CD4-positive, CD25-positive, alpha-beta regulatory T cell (primary cell): ENCODE measurements at regions not wholly inside any gene's neighbourhood (a gene's known extent, or its start where the extent isn't known, plus 50 kb on each side); places are given as distances from the start of the nearest gene placed in this dataset.

Experiments
- ATAC-seq, 2 donors: fragments of 150-1000 bp; cut with Tn5 transposase; one replicate each; pipeline ENCODE4 v1.10.0; 2021; ENCODE audit warnings: low read depth in 2 of 2, moderate number of reproducible peaks in 2 of 2, moderate library complexity in 1 of 2
- DNase-seq, 3 donors: peaks; one replicate each; pipeline versions ENCODE4 v3.0.0 to v3.0.0-alpha.2; 2012 to 2022; ENCODE audit warnings: mixed read lengths in 1 of 3
- H3K27ac ChIP-seq: one replicate; pipeline ENCODE4 v1.7.0; 2013; ENCODE audit warnings: mild to moderate bottlenecking, low read length; ENCODE audit not compliant: insufficient read depth, poor library complexity, severe bottlenecking
- H3K27me3 ChIP-seq: one replicate; pipeline ENCODE4 v1.7.0; 2013; ENCODE audit warnings: low read length; ENCODE audit not compliant: control insufficient read depth, insufficient read depth
- H3K36me3 ChIP-seq: one replicate; pipeline ENCODE4 v1.7.0; 2013; ENCODE audit warnings: mild to moderate bottlenecking, low read length, moderate library complexity; ENCODE audit not compliant: control insufficient read depth, insufficient read depth
- H3K4me1 ChIP-seq: 2 replicates; pipeline ENCODE4 v1.7.0; 2013; ENCODE audit warnings: mild to moderate bottlenecking, low read length; ENCODE audit not compliant: insufficient read depth, control insufficient read depth, poor library complexity, severe bottlenecking
- H3K4me3 ChIP-seq: one replicate; pipeline ENCODE4 v1.7.0; 2013; ENCODE audit warnings: low read depth, mild to moderate bottlenecking, low read length, moderate library complexity
- H3K9me3 ChIP-seq, 2 experiments: 1 replicate in 1 of 2; 2 replicates in 1 of 2; pipeline ENCODE4 v1.7.0; 2013; ENCODE audit warnings: low read length in 2 of 2, mild to moderate bottlenecking in 1 of 2, moderate library complexity in 1 of 2; ENCODE audit not compliant: control insufficient read depth in 2 of 2
- H3K27ac Mint-ChIP-seq, 3 donors: one replicate each; pipeline ENCODE4 v1.8.0; 2020 to 2022; ENCODE audit warnings: mild to moderate bottlenecking in 3 of 3, mixed read lengths in 3 of 3, moderate library complexity in 2 of 3
- H3K27me3 Mint-ChIP-seq: one replicate; pipeline ENCODE4 v1.8.0; 2022; ENCODE audit warnings: mild to moderate bottlenecking, mixed read lengths
- H3K36me3 Mint-ChIP-seq: one replicate; pipeline ENCODE4 v1.8.0; 2020; ENCODE audit warnings: mixed read lengths
- H3K4me1 Mint-ChIP-seq, 4 donors: one replicate each; pipeline ENCODE4 v1.8.0; 2020 to 2022; ENCODE audit warnings: mixed read lengths in 4 of 4, mild to moderate bottlenecking in 1 of 4
- H3K4me3 Mint-ChIP-seq, 4 donors: one replicate each; pipeline ENCODE4 v1.8.0; 2020 to 2022; ENCODE audit warnings: mild to moderate bottlenecking in 4 of 4, mixed read lengths in 4 of 4, moderate library complexity in 3 of 4
- H3K9me3 Mint-ChIP-seq, 7 donors: one replicate each; pipeline ENCODE4 v1.8.0; 2020 to 2022; ENCODE audit warnings: mixed read lengths in 7 of 7, mild to moderate bottlenecking in 3 of 7, moderate library complexity in 2 of 7

- Mint-ChIP-seq H3K4me3 (no peak overlapping the region), H3K27me3 (no peaks in the 10 kb centered on the region), H3K27ac (no peak overlapping the region), H3K4me1 (no peaks in the 10 kb centered on the region), H3K36me3 (no peaks in the 10 kb centered on the region), H3K9me3 (peaks cover 0 to 3% (median 0%) of the 10 kb centered on the region in 7 donors)
- Histone ChIP-seq H3K36me3 (no peaks in the 10 kb centered on the region), H3K4me1 (no peaks in the 10 kb centered on the region), H3K27ac (no peak overlapping the region), H3K9me3 (no peaks in the 10 kb centered on the region), H3K4me3 (no peak overlapping the region), H3K27me3 (no peaks in the 10 kb centered on the region)
- ATAC-seq, result no peak
- DNase-seq, result no peak
These were observed 129.9 kb downstream of the SLC30A10 start for GRCh38 chr1:219798283-219799030.

- no peak for ATAC-seq
These were observed 130.7 kb downstream of the SLC30A10 start for GRCh38 chr1:219797683-219798082.

GRCh38 chr1:219797009-219797408 is 131.3 kb downstream of the SLC30A10 start:
- H3K4me1 ChIP-seq, result no peaks in the 10 kb centered on the region
- Mint-ChIP-seq H3K27me3 (no peaks in the 10 kb centered on the region), H3K9me3 (peaks cover 0 to 3% (median 0%) of the 10 kb centered on the region in 7 donors), H3K27ac (no peak overlapping the region), H3K4me1 (no peaks in the 10 kb centered on the region), H3K36me3 (no peaks in the 10 kb centered on the region), H3K4me3 (no peak overlapping the region)
- DNase-seq (no peak), ATAC-seq (no peak)
- H3K4me3 ChIP-seq, result no peak overlapping the region
- no peaks in the 10 kb centered on the region for H3K27me3 ChIP-seq
- H3K9me3 ChIP-seq, result no peaks in the 10 kb centered on the region
- H3K36me3 ChIP-seq, result no peaks in the 10 kb centered on the region
- H3K27ac ChIP-seq, result no peak overlapping the region

More at GRCh38 chr1:219797683-219798082, 130.7 kb downstream of the SLC30A10 start:
- H3K4me3 ChIP-seq, result no peak overlapping the region
- no peaks in the 10 kb centered on the region for H3K36me3 ChIP-seq
- H3K9me3 ChIP-seq, result no peaks in the 10 kb centered on the region
- no peak for DNase-seq
- no peak overlapping the region for H3K27ac Mint-ChIP-seq
- no peaks in the 10 kb centered on the region for H3K27me3 ChIP-seq
- no peak overlapping the region for H3K27ac ChIP-seq
- no peak overlapping the region for H3K4me3 Mint-ChIP-seq
- no peaks in the 10 kb centered on the region for H3K4me1 ChIP-seq
- H3K9me3 Mint-ChIP-seq, result peaks cover 0 to 3% (median 0%) of the 10 kb centered on the region in 7 donors
- no peaks in the 10 kb centered on the region for H3K36me3 Mint-ChIP-seq
- H3K27me3 Mint-ChIP-seq, result no peaks in the 10 kb centered on the region
- H3K4me1 Mint-ChIP-seq, result no peaks in the 10 kb centered on the region

- Histone ChIP-seq H3K9me3 (no peaks in the 10 kb centered on the region), H3K4me1 (no peaks in the 10 kb centered on the region), H3K27ac (no peak overlapping the region), H3K36me3 (no peaks in the 10 kb centered on the region), H3K4me3 (no peak overlapping the region), H3K27me3 (no peaks in the 10 kb centered on the region)
- Mint-ChIP-seq H3K27me3 (no peaks in the 10 kb centered on the region), H3K9me3 (peaks cover 0 to 2% (median 0%) of the 10 kb centered on the region in 7 donors), H3K36me3 (no peaks in the 10 kb centered on the region), H3K4me1 (no peaks in the 10 kb centered on the region), H3K27ac (no peak overlapping the region), H3K4me3 (no peak overlapping the region)
- ATAC-seq (no peak), DNase-seq (no peak)
These were observed 132.9 kb downstream of the SLC30A10 start for GRCh38 chr1:219795363-219795917.

- H3K4me1 ChIP-seq, result no peaks in the 10 kb centered on the region
- no peak overlapping the region for H3K27ac ChIP-seq
- H3K36me3 ChIP-seq, result no peaks in the 10 kb centered on the region
- Mint-ChIP-seq H3K9me3 (peaks cover 0 to 2% (median 0%) of the 10 kb centered on the region in 7 donors), H3K36me3 (no peaks in the 10 kb centered on the region), H3K4me3 (no peak overlapping the region), H3K4me1 (no peaks in the 10 kb centered on the region), H3K27me3 (no peaks in the 10 kb centered on the region), H3K27ac (no peak overlapping the region)
- no peaks in the 10 kb centered on the region for H3K27me3 ChIP-seq
- H3K4me3 ChIP-seq, result no peak overlapping the region
- ATAC-seq, result no peak
- no peak for DNase-seq
- H3K9me3 ChIP-seq, result no peaks in the 10 kb centered on the region
These were observed 134.1 kb downstream of the SLC30A10 start for GRCh38 chr1:219794085-219794743.

- Histone ChIP-seq H3K36me3 (no peaks in the 10 kb centered on the region), H3K4me1 (no peaks in the 10 kb centered on the region), H3K27ac (no peak overlapping the region), H3K4me3 (no peak overlapping the region), H3K27me3 (no peaks in the 10 kb centered on the region), H3K9me3 (no peaks in the 10 kb centered on the region)
- no peak for DNase-seq
- Mint-ChIP-seq H3K36me3 (no peaks in the 10 kb centered on the region), H3K27ac (no peak overlapping the region), H3K4me1 (no peaks in the 10 kb centered on the region), H3K9me3 (peaks cover 0 to 4% (median 0%) of the 10 kb centered on the region in 7 donors), H3K27me3 (no peaks in the 10 kb centered on the region), H3K4me3 (no peak overlapping the region)
- no peak for ATAC-seq
These were observed 135.9 kb downstream of the SLC30A10 start for GRCh38 chr1:219792337-219793021.

- H3K4me3 Mint-ChIP-seq, result no peak overlapping the region
- H3K9me3 ChIP-seq, result no peaks in the 10 kb centered on the region
- no peaks in the 10 kb centered on the region for H3K4me1 ChIP-seq
- H3K36me3 ChIP-seq, result no peaks in the 10 kb centered on the region
- H3K27me3 Mint-ChIP-seq, result no peaks in the 10 kb centered on the region
- no peaks in the 10 kb centered on the region for H3K36me3 Mint-ChIP-seq
- peaks cover 0 to 4% (median 0%) of the 10 kb centered on the region in 7 donors for H3K9me3 Mint-ChIP-seq
- no peaks in the 10 kb centered on the region for H3K4me1 Mint-ChIP-seq
- H3K27ac ChIP-seq, result no peak overlapping the region
- DNase-seq (no peak), ATAC-seq (no peak)
- H3K27ac Mint-ChIP-seq, result no peak overlapping the region
- no peak overlapping the region for H3K4me3 ChIP-seq
- H3K27me3 ChIP-seq, result no peaks in the 10 kb centered on the region
These were observed 136.6 kb downstream of the SLC30A10 start for GRCh38 chr1:219791766-219792165.
